ENCODE measurements at regions not wholly inside any gene's neighbourhood (a gene's known extent, or its start where the extent isn't known, plus 50 kb on each side); places are given as distances from the start of the nearest gene placed in this dataset.

GRCh38 chr3:176683382-176683781 lies 513.9 kb downstream of the TBL1XR1 start:
- TF ChIP-seq CTCF (IDR thresholded peaks at IDR 0.05): no peak
- no peak for TF ChIP-seq POLR2A (IDR thresholded peaks at IDR 0.05)

All from thyroid gland (tissue), 4 donors.